HFF-Myc (cell line): ENCODE measurements at regions not wholly inside any gene's neighbourhood (a gene's known extent, or its start where the extent isn't known, plus 50 kb on each side); places are given as distances from the start of the nearest gene placed in this dataset.

ENCODE experiments used
- DNase-seq: peaks from one replicate; pipeline ENCODE4 v3.0.0-alpha.2; 2011; ENCODE audit warnings: low read depth; ENCODE audit errors: extremely low read depth
- H3K4me3 ChIP-seq: replicated peaks from 2 replicates; pipeline ENCODE4 v1.5.1; 2011; ENCODE audit warnings: low read depth, mild to moderate bottlenecking, control low read depth, low read length
- CTCF ChIP-seq: IDR thresholded peaks from 2 replicates; pipeline ENCODE4 v1.5.1; 2012; ENCODE audit warnings: mild to moderate bottlenecking, low read depth, low read length, control low read depth; ENCODE audit errors: missing control alignments

DNA sequence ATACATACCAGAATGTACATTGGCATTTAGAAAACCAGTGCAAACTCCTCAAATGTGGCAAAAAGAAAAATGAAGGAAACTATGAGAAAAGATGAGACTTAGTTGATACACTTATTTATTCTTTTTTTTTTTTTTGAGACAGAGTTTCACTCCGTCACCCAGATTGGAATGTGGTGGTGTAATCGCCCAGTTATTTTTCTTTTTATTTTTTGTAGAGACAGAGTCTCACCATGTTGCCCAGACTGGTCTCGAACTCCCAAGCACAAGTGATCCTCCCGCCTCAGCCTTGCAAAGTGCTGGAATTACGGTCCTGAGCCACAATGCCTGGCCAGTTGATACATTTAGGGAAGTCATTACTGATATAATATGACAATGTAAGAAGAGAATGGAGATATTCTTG lies 274.2 kb upstream of the LRATD1 start:
- no peak for TF ChIP-seq CTCF
- no peak for DNase-seq
- no peak overlapping the region for H3K4me3 ChIP-seq

DNA sequence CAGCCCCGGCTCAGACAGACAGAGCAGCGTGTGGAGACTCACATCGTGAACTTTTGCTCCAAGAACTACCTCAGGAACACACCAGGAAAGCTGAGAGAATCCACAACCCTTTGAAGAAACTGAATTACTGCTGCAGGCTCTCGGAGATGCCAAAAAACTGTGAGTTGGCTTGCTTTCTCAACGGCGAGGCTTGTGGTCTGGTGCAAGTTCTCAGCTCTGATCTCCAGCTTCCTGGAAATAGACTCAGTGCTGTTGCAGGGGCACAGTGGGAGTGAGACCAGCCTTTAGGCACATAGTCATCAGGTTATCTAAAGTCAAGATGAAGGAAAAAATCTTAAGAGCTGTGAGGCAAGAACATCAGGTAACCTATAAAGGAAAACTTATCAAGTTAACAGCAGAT lies 273.7 kb upstream of the LRATD1 start:
- H3K4me3 ChIP-seq: no peak overlapping the region
- DNase-seq: no peak

DNA sequence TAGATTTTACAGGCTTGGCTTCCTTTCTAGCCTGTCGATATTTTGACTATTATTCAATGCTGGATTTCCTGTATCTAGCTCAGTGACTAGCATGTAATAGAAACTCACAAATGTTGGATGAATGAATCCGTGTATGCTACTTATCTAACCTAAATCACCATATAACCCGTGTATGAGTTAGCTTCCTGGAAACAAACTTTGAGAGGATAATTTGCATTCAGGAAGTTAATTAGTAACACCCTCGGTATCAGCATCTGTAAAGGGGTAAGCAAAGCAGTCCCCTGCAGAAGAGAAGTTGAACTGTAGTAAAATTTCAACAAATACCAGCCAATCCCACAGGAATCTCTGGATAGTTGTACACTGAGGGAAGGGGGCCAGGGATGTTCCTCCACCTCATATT lies 269.4 kb upstream of the LRATD1 start:
- TF ChIP-seq CTCF: no peak
- no peak for DNase-seq
- no peak overlapping the region for H3K4me3 ChIP-seq

More for the DNA sequence above, 273.7 kb upstream of the LRATD1 start:
- no peak for TF ChIP-seq CTCF

- DNase-seq: no peak
- no peak overlapping the region for H3K4me3 ChIP-seq
- TF ChIP-seq CTCF: no peak
These were observed 268.5 kb upstream of the LRATD1 start for GRCh38 chr2:14363976-14364375.

DNA sequence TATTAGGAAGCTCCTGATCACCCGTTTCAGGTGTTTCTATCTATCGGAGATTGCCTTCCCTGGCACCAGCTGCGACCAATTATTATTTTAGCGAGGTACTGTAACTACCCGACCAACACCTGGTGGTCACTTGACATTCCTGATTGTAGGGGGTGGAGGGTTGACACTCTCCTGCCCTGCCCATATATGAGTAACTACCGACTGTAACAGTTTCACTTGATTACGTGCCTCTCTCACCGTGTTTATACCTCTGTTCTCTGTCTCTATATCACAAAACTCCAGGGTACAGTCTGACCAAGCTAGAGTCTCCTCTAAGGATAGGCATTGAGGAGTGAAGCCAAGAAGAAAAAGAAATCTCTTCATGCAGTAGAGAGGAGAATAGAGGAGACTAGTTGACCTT lies 268.0 kb upstream of the LRATD1 start:
- no peak overlapping the region for H3K4me3 ChIP-seq
- TF ChIP-seq CTCF: no peak
- no peak for DNase-seq

GRCh38 chr2:14385043-14385442 lies 247.5 kb upstream of the LRATD1 start:
- H3K4me3 ChIP-seq: no peak overlapping the region
- TF ChIP-seq CTCF: no peak
- DNase-seq: no peak

DNA sequence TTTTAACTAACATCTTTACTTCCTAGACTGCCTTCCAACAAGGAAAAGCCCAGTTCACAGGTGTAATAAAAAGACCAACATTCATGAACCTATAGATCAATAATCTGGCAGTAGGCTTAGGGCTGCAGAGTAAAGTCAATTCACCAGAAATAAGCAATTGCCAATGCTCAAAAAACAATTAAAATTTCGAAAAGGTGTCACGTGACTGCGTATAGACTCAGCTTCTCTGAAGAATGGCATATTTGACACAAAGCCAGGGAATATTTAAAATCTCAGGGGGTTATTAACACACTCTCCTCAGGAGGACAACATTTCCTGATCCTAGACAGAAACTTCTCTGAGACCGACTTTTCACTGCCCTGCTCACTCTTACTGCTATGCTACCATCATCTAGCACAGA lies 245.2 kb upstream of the LRATD1 start:
- H3K4me3 ChIP-seq: no peak overlapping the region
- DNase-seq: no peak
- no peak for TF ChIP-seq CTCF
